Astrocyte (in vitro differentiated cells and primary cell): ENCODE measurements at regions not wholly inside any gene's neighbourhood (a gene's known extent, or its start where the extent isn't known, plus 50 kb on each side); places are given as distances from the start of the nearest gene placed in this dataset.

Source experiments
- DNase-seq: peaks from one replicate; pipeline ENCODE4 v3.0.0-alpha.2; 2010; ENCODE audit warnings: low read depth
- FAIRE-seq: peaks from 2 replicates; lab custom pipeline; 2011; peaks lifted over from hg19 to GRCh38; lab: Jason Lieb, UNC
- H2AFZ ChIP-seq: 2 replicates; pipeline ENCODE4 v1.6.0; 2012; ENCODE audit warnings: low read depth, low read length, inconsistent platforms
- H3K27ac ChIP-seq: 2 replicates; pipeline ENCODE4 v1.5.1; 2011; ENCODE audit warnings: low read depth, low read length, inconsistent platforms
- H3K27me3 ChIP-seq: 2 replicates; pipeline ENCODE4 v1.6.0; 2011; ENCODE audit warnings: low read length, inconsistent platforms; ENCODE audit not compliant: insufficient read depth
- H3K36me3 ChIP-seq: 2 replicates; pipeline ENCODE4 v1.5.1; 2011; ENCODE audit warnings: low read length, inconsistent platforms; ENCODE audit not compliant: insufficient read depth
- H3K4me1 ChIP-seq: 2 replicates; pipeline ENCODE4 v1.5.1; 2011; ENCODE audit warnings: low read length, inconsistent platforms; ENCODE audit not compliant: insufficient read depth
- H3K4me2 ChIP-seq: 2 replicates; pipeline ENCODE4 v1.6.0; 2012; ENCODE audit warnings: low read length, inconsistent platforms
- H3K4me3 ChIP-seq: 2 replicates; pipeline ENCODE4 v1.5.1; 2011; ENCODE audit warnings: low read depth, mild to moderate bottlenecking, low read length, inconsistent platforms; ENCODE audit not compliant: insufficient read depth
- H3K79me2 ChIP-seq: 2 replicates; pipeline ENCODE4 v1.6.0; 2012; ENCODE audit warnings: mild to moderate bottlenecking, low read length, inconsistent platforms; ENCODE audit not compliant: insufficient read depth
- H3K9ac ChIP-seq: 2 replicates; pipeline ENCODE4 v1.6.0; 2012; ENCODE audit warnings: mild to moderate bottlenecking, low read length, inconsistent platforms
- H3K9me3 ChIP-seq: 2 replicates; pipeline ENCODE4 v1.5.1; 2012; ENCODE audit warnings: low read depth, mild to moderate bottlenecking, low read length, inconsistent platforms; ENCODE audit not compliant: insufficient read depth
- H4K20me1 ChIP-seq: 2 replicates; pipeline ENCODE4 v1.6.0; 2012; ENCODE audit warnings: low read length, inconsistent platforms; ENCODE audit not compliant: insufficient read depth
- H3K27ac Mint-ChIP-seq: one replicate; pipeline ENCODE4 v1.8.0; 2021; ENCODE audit warnings: mild to moderate bottlenecking, mixed read lengths; ENCODE audit not compliant: unreplicated experiment
- H3K27me3 Mint-ChIP-seq: one replicate; pipeline ENCODE4 v1.8.0; 2021; ENCODE audit warnings: low read depth, mixed read lengths; ENCODE audit not compliant: unreplicated experiment
- H3K36me3 Mint-ChIP-seq: one replicate; pipeline ENCODE4 v1.8.0; 2021; ENCODE audit warnings: low read depth, mixed read lengths; ENCODE audit not compliant: unreplicated experiment
- H3K4me1 Mint-ChIP-seq: one replicate; pipeline ENCODE4 v1.8.0; 2021; ENCODE audit warnings: low read depth, mixed read lengths; ENCODE audit not compliant: unreplicated experiment
- H3K4me3 Mint-ChIP-seq: one replicate; pipeline ENCODE4 v1.8.0; 2021; ENCODE audit warnings: mild to moderate bottlenecking, moderate library complexity, mixed read lengths; ENCODE audit not compliant: unreplicated experiment
- H3K9me3 Mint-ChIP-seq: one replicate; pipeline ENCODE4 v1.8.0; 2021; ENCODE audit warnings: mild to moderate bottlenecking, mixed read lengths; ENCODE audit not compliant: unreplicated experiment
- EZH2 ChIP-seq: IDR thresholded peaks from 2 replicates; pipeline ENCODE4 v1.6.1; 2012; ENCODE audit warnings: mild to moderate bottlenecking, low read length, inconsistent platforms; ENCODE audit not compliant: insufficient read depth
- TF ChIP-seq, protein P1 (sequence below): IDR thresholded peaks from 2 replicates; pipeline ENCODE4 v1.5.1; 2011; ENCODE audit warnings: low read depth, mild to moderate bottlenecking, inconsistent platforms, low read length, moderate library complexity; ENCODE audit not compliant: insufficient read depth

GRCh38 chr5:34550964-34551363 is 105.2 kb upstream of the RAI14 start:
- Mint-ChIP-seq H3K9me3 (peaks cover 11% of the 10 kb centered on the region), H3K27me3 (no peaks in the 10 kb centered on the region), H3K36me3 (no peaks in the 10 kb centered on the region), H3K4me1 (no peaks in the 10 kb centered on the region), H3K27ac (no peak overlapping the region), H3K4me3 (no peak overlapping the region)
- Histone ChIP-seq H3K9me3 (peaks cover 7% of the 10 kb centered on the region), H3K4me3 (no peak overlapping the region), H3K9ac (no peak overlapping the region), H2AFZ (no peak overlapping the region), H3K4me1 (no peaks in the 10 kb centered on the region), H3K36me3 (no peaks in the 10 kb centered on the region), H3K79me2 (no peaks in the 10 kb centered on the region), H3K27ac (no peak overlapping the region), H3K4me2 (no peak overlapping the region), H4K20me1 (no peaks in the 10 kb centered on the region), H3K27me3 (no peaks in the 10 kb centered on the region)
- no peak for TF ChIP-seq EZH2
- TF ChIP-seq, protein P1, sequence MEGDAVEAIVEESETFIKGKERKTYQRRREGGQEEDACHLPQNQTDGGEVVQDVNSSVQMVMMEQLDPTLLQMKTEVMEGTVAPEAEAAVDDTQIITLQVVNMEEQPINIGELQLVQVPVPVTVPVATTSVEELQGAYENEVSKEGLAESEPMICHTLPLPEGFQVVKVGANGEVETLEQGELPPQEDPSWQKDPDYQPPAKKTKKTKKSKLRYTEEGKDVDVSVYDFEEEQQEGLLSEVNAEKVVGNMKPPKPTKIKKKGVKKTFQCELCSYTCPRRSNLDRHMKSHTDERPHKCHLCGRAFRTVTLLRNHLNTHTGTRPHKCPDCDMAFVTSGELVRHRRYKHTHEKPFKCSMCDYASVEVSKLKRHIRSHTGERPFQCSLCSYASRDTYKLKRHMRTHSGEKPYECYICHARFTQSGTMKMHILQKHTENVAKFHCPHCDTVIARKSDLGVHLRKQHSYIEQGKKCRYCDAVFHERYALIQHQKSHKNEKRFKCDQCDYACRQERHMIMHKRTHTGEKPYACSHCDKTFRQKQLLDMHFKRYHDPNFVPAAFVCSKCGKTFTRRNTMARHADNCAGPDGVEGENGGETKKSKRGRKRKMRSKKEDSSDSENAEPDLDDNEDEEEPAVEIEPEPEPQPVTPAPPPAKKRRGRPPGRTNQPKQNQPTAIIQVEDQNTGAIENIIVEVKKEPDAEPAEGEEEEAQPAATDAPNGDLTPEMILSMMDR = no peak
- FAIRE-seq (no peak), DNase-seq (no peak)

DNA sequence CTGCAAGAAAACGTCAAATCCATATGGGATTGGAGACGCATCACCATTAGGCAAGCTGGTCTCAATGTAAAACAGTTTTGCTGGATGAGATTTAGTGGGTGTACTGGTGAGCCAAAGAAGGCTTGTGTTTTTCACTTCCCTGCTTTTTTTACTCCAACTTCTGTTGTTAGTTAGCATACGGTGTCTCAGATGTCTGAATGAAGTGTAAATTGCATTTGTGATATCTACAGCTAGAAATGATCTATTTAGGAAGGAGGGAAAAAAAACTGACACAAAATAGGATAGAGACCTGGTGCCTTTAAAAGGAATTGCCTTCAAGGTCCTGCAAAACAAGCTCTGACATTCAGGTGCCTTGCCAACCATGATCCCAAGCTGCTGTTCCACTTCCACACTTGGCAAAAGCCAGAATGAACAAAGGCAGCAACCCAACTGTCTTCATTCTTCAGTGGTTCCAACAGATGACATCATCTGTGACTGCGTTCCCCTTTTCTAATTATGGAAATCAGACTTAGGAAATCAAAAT is 104.2 kb upstream of the RAI14 start:
- no peak overlapping the region for H3K4me2 ChIP-seq
- no peak overlapping the region for H3K9ac ChIP-seq
- no peak overlapping the region for H3K27ac ChIP-seq
- no peaks in the 10 kb centered on the region for H3K36me3 ChIP-seq
- FAIRE-seq = no peak
- DNase-seq = no peak
- H3K4me3 Mint-ChIP-seq = no peak overlapping the region
- H3K4me3 ChIP-seq = no peak overlapping the region
- no peaks in the 10 kb centered on the region for H3K27me3 Mint-ChIP-seq
- no peaks in the 10 kb centered on the region for H3K79me2 ChIP-seq
- H3K27me3 ChIP-seq = no peaks in the 10 kb centered on the region
- peaks cover 6% of the 10 kb centered on the region for H3K9me3 ChIP-seq
- peaks cover 4% of the 10 kb centered on the region for H3K9me3 Mint-ChIP-seq
- no peaks in the 10 kb centered on the region for H3K4me1 ChIP-seq
- TF ChIP-seq, protein P1 = no peak
- no peak for TF ChIP-seq EZH2
- no peak overlapping the region for H3K27ac Mint-ChIP-seq
- no peaks in the 10 kb centered on the region for H3K36me3 Mint-ChIP-seq
- no peaks in the 10 kb centered on the region for H4K20me1 ChIP-seq
- no peak overlapping the region for H2AFZ ChIP-seq
- no peaks in the 10 kb centered on the region for H3K4me1 Mint-ChIP-seq

- Histone ChIP-seq H3K36me3 (no peaks in the 10 kb centered on the region), H3K4me2 (no peak overlapping the region), H3K4me1 (no peaks in the 10 kb centered on the region), H2AFZ (no peak overlapping the region), H3K79me2 (no peaks in the 10 kb centered on the region), H4K20me1 (no peaks in the 10 kb centered on the region), H3K9me3 (no peaks in the 10 kb centered on the region), H3K4me3 (no peak overlapping the region), H3K27ac (no peak overlapping the region), H3K9ac (no peak overlapping the region), H3K27me3 (no peaks in the 10 kb centered on the region)
- H3K27ac Mint-ChIP-seq = no peak overlapping the region
- no peak overlapping the region for H3K4me3 Mint-ChIP-seq
- DNase-seq (no peak), FAIRE-seq (no peak)
- no peak for TF ChIP-seq EZH2
- TF ChIP-seq, protein P1 = no peak
- no peaks in the 10 kb centered on the region for H3K36me3 Mint-ChIP-seq
- H3K9me3 Mint-ChIP-seq = peaks cover 2% of the 10 kb centered on the region
- H3K27me3 Mint-ChIP-seq = peaks cover under 1% of the 10 kb centered on the region
- H3K4me1 Mint-ChIP-seq = no peaks in the 10 kb centered on the region
Observed at GRCh38 chr5:34552686-34553085, 103.4 kb upstream of the RAI14 start.
